HG03039 (cell line): ENCODE measurements at regions not wholly inside any gene's neighbourhood (a gene's known extent, or its start where the extent isn't known, plus 50 kb on each side); places are given as distances from the start of the nearest gene placed in this dataset.

Experiments
- ATAC-seq: cut with Tn5 transposase; IDR thresholded peaks from one replicate; pipeline ENCODE4 v1.9.1; 2021; ENCODE audit warnings: mild to moderate bottlenecking, moderate library complexity; ENCODE audit not compliant: unreplicated experiment

DNA sequence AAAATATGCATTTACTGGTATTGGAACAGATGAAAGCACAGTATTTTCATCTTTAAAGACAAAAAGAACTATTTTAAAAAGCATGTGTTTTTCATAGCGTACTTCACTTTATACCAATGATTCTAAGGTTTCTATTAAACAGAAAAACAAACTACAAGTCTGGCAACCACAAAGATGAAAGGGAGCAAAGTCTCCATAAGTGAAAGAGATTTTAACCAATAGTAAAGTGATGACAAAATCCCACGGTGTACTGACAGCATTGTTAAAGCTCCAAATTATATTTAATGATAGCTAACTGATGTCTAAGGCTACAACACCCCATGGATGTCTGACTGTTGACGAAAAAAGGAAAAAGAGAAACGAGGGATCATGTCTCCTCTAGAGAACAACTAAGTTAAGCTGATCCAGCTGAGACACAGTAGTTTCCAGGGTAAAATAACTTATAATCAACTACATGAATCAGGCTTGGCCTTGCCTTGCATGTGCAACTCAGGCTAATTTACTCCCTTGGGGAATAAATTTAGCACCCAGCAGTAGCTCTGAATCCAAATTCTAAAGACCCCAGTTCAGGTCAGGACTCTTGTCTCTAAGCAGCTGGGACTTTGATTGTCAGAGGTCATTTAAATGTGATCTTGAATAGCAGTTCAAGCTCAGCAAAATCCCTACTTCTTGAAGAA is 56.0 kb upstream of the TAB2 start:
- ATAC-seq, result no peak

- ATAC-seq, result no peak
These were observed 54.2 kb upstream of the TAB2 start for GRCh38 chr6:149263321-149263720.

GRCh38 chr6:149264629-149265028 is 52.9 kb upstream of the TAB2 start:
- no peak for ATAC-seq

- no peak for ATAC-seq
These were observed 51.6 kb upstream of the TAB2 start for GRCh38 chr6:149265945-149266344.

DNA sequence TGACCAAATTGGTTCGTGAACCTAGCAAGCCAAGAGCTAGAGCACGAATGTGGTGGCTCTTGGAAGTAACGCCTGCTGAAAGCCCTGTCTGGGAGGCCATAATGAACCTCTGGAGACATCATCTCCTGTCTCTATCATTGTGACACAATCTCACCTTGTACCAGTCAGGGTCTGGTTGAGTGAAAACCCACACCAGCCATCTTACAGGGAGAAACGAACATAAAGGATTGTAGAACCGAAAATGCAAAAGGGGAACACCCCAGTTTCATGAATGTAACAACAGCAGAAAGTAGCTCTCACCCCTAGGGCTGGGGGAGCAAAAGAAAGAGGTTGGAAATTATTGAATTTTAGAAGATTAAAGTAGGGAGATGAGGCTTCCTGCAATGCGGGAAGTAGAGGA is 50.9 kb upstream of the TAB2 start:
- ATAC-seq, result peak; percentile 77

GRCh38 chr6:149267072-149267471 is 50.4 kb upstream of the TAB2 start:
- ATAC-seq, result no peak

DNA sequence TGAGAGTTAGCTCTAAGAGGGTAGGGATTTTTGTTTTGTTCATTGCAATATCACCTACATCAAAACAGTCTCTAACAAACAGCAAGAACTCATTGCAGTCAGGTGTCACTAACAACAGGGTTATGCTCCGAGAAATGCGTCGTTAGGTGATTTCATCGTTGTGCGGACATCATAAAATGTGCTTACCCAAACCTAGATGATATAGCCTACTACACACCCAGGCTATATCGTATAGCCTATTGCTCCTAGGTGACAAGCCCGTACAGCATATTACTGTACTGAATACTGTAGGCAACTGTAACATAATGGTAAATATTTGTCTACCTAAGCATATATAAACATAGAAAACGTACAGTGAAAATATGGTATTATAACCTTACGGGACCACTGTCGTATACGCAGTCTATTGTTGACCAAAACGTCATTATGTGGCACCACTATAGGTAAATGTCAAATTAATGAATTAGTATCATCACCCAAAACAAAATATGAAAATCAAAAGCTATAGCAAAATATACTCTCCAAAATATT is 49.9 kb upstream of the TAB2 start:
- no peak for ATAC-seq
